ENCODE measurements at regions not wholly inside any gene's neighbourhood (a gene's known extent, or its start where the extent isn't known, plus 50 kb on each side); places are given as distances from the start of the nearest gene placed in this dataset.

DNA sequence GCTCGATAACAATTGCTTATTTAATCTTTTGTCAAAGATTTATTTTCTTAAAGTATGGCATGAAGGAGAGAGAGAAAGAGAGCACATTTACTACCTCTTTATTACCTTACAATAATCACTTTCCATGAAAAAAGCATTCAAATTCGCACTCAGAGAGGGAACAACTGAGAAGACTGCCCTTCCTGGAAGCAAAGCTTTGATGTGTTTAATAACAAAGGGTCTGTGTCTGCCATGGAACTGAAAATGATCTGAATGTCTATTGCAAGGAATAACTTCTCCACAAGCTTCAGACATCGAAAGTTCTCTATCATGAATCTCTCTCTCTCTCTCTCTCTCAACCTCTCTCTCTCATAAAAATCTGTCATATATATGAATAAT lies 308.9 kb downstream of the HDGFL1 start:
- Mint-ChIP-seq H3K4me1 (peaks cover 70% of the 10 kb centered on the region), H3K27me3 (ENCODE audit: low read depth) (no peaks in the 10 kb centered on the region), H3K27ac (peak overlapping the region; percentile 99), H3K9me3 (peaks cover 13% of the 10 kb centered on the region), H3K4me3 (peak overlapping the region; percentile 44), H3K36me3 (peaks cover 11% of the 10 kb centered on the region)
- TF ChIP-seq, protein P1, sequence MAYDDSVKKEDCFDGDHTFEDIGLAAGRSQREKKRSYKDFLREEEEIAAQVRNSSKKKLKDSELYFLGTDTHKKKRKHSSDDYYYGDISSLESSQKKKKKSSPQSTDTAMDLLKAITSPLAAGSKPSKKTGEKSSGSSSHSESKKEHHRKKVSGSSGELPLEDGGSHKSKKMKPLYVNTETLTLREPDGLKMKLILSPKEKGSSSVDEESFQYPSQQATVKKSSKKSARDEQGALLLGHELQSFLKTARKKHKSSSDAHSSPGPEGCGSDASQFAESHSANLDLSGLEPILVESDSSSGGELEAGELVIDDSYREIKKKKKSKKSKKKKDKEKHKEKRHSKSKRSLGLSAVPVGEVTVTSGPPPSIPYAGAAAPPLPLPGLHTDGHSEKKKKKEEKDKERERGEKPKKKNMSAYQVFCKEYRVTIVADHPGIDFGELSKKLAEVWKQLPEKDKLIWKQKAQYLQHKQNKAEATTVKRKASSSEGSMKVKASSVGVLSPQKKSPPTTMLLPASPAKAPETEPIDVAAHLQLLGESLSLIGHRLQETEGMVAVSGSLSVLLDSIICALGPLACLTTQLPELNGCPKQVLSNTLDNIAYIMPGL (CRISPR knock-in tag; IDR thresholded peaks at IDR 0.05) = no peak
- TF ChIP-seq, protein P2, sequence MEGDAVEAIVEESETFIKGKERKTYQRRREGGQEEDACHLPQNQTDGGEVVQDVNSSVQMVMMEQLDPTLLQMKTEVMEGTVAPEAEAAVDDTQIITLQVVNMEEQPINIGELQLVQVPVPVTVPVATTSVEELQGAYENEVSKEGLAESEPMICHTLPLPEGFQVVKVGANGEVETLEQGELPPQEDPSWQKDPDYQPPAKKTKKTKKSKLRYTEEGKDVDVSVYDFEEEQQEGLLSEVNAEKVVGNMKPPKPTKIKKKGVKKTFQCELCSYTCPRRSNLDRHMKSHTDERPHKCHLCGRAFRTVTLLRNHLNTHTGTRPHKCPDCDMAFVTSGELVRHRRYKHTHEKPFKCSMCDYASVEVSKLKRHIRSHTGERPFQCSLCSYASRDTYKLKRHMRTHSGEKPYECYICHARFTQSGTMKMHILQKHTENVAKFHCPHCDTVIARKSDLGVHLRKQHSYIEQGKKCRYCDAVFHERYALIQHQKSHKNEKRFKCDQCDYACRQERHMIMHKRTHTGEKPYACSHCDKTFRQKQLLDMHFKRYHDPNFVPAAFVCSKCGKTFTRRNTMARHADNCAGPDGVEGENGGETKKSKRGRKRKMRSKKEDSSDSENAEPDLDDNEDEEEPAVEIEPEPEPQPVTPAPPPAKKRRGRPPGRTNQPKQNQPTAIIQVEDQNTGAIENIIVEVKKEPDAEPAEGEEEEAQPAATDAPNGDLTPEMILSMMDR (IDR thresholded peaks at IDR 0.05) = no peak
- TF ChIP-seq JUN (CRISPR knock-in tag; IDR thresholded peaks at IDR 0.05) (no peak), GRHL2 (CRISPR knock-in tag; IDR thresholded peaks at IDR 0.05; ENCODE audit: insufficient replicate concordance, severe bottlenecking) (no peak), FOXJ3 (CRISPR knock-in tag; IDR thresholded peaks at IDR 0.05; ENCODE audit: borderline replicate concordance) (no peak), NFATC4 (CRISPR knock-in tag; IDR thresholded peaks at IDR 0.05) (no peak), FOXP1 (CRISPR knock-in tag; IDR thresholded peaks at IDR 0.05; ENCODE audit: borderline replicate concordance) (no peak)
- TF ChIP-seq, protein P3, sequence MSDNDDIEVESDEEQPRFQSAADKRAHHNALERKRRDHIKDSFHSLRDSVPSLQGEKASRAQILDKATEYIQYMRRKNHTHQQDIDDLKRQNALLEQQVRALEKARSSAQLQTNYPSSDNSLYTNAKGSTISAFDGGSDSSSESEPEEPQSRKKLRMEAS (CRISPR knock-in tag; IDR thresholded peaks at IDR 0.05) = no peak
- TF ChIP-seq, protein P4, sequence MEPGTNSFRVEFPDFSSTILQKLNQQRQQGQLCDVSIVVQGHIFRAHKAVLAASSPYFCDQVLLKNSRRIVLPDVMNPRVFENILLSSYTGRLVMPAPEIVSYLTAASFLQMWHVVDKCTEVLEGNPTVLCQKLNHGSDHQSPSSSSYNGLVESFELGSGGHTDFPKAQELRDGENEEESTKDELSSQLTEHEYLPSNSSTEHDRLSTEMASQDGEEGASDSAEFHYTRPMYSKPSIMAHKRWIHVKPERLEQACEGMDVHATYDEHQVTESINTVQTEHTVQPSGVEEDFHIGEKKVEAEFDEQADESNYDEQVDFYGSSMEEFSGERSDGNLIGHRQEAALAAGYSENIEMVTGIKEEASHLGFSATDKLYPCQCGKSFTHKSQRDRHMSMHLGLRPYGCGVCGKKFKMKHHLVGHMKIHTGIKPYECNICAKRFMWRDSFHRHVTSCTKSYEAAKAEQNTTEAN (CRISPR knock-in tag; IDR thresholded peaks at IDR 0.05) = no peak
- TF ChIP-seq, protein P5, sequence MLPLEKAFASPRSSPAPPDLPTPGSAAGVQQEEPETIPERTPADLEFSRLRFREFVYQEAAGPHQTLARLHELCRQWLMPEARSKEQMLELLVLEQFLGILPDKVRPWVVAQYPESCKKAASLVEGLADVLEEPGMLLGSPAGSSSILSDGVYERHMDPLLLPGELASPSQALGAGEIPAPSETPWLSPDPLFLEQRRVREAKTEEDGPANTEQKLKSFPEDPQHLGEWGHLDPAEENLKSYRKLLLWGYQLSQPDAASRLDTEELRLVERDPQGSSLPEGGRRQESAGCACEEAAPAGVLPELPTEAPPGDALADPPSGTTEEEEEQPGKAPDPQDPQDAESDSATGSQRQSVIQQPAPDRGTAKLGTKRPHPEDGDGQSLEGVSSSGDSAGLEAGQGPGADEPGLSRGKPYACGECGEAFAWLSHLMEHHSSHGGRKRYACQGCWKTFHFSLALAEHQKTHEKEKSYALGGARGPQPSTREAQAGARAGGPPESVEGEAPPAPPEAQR (CRISPR knock-in tag; IDR thresholded peaks at IDR 0.05) = no peak
- TF ChIP-seq, protein P6, sequence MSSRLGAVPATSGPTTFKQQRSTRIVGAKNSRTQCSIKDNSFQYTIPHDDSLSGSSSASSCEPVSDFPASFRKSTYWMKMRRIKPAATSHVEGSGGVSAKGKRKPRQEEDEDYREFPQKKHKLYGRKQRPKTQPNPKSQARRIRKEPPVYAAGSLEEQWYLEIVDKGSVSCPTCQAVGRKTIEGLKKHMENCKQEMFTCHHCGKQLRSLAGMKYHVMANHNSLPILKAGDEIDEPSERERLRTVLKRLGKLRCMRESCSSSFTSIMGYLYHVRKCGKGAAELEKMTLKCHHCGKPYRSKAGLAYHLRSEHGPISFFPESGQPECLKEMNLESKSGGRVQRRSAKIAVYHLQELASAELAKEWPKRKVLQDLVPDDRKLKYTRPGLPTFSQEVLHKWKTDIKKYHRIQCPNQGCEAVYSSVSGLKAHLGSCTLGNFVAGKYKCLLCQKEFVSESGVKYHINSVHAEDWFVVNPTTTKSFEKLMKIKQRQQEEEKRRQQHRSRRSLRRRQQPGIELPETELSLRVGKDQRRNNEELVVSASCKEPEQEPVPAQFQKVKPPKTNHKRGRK (CRISPR knock-in tag; IDR thresholded peaks at IDR 0.05; ENCODE audit: borderline replicate concordance) = no peak
- TF ChIP-seq, protein P7, sequence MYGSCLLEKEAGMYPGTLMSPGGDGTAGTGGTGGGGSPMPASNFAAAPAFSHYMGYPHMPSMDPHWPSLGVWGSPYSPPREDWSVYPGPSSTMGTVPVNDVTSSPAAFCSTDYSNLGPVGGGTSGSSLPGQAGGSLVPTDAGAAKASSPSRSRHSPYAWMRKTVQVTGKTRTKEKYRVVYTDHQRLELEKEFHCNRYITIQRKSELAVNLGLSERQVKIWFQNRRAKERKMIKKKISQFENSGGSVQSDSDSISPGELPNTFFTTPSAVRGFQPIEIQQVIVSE (CRISPR knock-in tag; IDR thresholded peaks at IDR 0.05; ENCODE audit: borderline replicate concordance) = no peak
- TF ChIP-seq, protein P8, sequence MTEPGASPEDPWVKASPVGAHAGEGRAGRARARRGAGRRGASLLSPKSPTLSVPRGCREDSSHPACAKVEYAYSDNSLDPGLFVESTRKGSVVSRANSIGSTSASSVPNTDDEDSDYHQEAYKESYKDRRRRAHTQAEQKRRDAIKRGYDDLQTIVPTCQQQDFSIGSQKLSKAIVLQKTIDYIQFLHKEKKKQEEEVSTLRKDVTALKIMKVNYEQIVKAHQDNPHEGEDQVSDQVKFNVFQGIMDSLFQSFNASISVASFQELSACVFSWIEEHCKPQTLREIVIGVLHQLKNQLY (CRISPR knock-in tag; IDR thresholded peaks at IDR 0.05) = no peak
- TF ChIP-seq, protein P9, sequence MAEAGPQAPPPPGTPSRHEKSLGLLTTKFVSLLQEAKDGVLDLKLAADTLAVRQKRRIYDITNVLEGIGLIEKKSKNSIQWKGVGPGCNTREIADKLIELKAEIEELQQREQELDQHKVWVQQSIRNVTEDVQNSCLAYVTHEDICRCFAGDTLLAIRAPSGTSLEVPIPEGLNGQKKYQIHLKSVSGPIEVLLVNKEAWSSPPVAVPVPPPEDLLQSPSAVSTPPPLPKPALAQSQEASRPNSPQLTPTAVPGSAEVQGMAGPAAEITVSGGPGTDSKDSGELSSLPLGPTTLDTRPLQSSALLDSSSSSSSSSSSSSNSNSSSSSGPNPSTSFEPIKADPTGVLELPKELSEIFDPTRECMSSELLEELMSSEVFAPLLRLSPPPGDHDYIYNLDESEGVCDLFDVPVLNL (CRISPR knock-in tag; IDR thresholded peaks at IDR 0.05; ENCODE audit: borderline replicate concordance, low read depth) = no peak
- TF ChIP-seq, protein P10, sequence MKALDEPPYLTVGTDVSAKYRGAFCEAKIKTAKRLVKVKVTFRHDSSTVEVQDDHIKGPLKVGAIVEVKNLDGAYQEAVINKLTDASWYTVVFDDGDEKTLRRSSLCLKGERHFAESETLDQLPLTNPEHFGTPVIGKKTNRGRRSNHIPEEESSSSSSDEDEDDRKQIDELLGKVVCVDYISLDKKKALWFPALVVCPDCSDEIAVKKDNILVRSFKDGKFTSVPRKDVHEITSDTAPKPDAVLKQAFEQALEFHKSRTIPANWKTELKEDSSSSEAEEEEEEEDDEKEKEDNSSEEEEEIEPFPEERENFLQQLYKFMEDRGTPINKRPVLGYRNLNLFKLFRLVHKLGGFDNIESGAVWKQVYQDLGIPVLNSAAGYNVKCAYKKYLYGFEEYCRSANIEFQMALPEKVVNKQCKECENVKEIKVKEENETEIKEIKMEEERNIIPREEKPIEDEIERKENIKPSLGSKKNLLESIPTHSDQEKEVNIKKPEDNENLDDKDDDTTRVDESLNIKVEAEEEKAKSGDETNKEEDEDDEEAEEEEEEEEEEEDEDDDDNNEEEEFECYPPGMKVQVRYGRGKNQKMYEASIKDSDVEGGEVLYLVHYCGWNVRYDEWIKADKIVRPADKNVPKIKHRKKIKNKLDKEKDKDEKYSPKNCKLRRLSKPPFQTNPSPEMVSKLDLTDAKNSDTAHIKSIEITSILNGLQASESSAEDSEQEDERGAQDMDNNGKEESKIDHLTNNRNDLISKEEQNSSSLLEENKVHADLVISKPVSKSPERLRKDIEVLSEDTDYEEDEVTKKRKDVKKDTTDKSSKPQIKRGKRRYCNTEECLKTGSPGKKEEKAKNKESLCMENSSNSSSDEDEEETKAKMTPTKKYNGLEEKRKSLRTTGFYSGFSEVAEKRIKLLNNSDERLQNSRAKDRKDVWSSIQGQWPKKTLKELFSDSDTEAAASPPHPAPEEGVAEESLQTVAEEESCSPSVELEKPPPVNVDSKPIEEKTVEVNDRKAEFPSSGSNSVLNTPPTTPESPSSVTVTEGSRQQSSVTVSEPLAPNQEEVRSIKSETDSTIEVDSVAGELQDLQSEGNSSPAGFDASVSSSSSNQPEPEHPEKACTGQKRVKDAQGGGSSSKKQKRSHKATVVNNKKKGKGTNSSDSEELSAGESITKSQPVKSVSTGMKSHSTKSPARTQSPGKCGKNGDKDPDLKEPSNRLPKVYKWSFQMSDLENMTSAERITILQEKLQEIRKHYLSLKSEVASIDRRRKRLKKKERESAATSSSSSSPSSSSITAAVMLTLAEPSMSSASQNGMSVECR (CRISPR knock-in tag; IDR thresholded peaks at IDR 0.05; ENCODE audit: borderline replicate concordance) = no peak
- TF ChIP-seq, protein P11, sequence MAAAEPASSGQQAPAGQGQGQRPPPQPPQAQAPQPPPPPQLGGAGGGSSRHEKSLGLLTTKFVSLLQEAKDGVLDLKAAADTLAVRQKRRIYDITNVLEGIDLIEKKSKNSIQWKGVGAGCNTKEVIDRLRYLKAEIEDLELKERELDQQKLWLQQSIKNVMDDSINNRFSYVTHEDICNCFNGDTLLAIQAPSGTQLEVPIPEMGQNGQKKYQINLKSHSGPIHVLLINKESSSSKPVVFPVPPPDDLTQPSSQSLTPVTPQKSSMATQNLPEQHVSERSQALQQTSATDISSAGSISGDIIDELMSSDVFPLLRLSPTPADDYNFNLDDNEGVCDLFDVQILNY (CRISPR knock-in tag; IDR thresholded peaks at IDR 0.05) = no peak
- ChIA-PET POLR2A (no interaction called here), CTCF (interaction anchor here (1.4 kb wide), 1 partner anchor 28 kb away, joined by 4 read pairs; no protein-coding TSS in a partner anchor)
- DNase-seq (ENCODE audit: low spot score) (no peak), ATAC-seq (peak; percentile 50)
